ENCODE measurements at regions not wholly inside any gene's neighbourhood (a gene's known extent, or its start where the extent isn't known, plus 50 kb on each side); places are given as distances from the start of the nearest gene placed in this dataset.

DNA sequence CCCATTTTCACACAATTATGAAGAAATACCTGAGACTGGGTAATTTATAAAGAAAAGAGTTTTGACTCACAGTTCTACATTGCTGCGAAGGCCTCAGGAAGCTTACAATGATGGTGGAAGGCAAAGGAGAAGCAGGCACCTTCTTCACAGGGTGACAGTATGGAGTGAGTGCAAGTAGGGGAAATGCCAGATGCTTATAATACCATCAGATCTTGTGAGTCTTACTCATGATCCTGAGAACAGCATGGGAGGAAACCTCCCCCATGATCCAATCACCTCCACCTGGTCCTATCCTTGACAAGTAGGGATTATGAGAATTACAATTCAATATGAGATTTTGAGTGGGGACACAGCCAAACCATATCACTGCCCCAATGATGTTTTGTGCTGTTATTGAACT lies 189.3 kb upstream of the CRY1 start:
- no peak for DNase-seq (ENCODE audit: low read depth)

DNA sequence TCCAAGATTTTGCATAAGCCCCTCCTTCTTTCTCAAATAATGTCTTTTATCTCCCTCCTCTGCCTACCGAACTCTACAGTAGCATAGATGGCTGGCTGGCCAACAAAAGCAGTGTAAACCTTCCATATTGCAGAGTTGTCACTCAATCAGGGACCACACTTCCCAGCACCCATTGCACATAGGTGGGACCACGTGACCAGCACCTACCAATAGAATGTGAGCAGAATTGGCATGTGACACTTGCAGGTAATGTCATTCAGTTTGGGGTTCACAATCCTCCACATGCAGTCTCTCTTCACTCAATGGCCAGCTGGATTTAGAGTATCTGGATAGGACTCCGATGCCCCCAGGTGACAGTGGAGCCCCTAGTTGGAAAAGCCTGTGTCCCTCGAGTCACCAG lies 190.3 kb upstream of the CRY1 start:
- DNase-seq (ENCODE audit: low read depth): no peak

DNA sequence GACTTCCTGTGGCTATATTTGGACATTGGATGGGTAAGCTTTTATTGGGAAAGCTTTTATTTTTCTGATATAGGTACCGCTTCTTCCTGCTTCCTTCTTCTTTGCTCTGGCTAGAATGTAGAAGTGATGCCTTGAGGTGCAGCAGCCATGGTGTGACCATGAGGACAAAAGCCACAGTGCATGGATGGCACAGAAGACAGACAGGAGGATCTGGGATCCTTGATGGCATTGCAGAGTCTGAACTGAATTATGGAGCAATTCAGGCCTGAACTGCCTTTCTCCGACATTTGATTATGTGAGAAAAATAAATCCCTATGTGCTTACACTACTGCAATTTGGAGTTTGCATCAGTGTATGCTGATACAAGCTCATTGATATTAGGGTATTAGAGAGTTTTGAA lies 191.3 kb upstream of the CRY1 start:
- no peak for DNase-seq (ENCODE audit: low read depth)

DNA sequence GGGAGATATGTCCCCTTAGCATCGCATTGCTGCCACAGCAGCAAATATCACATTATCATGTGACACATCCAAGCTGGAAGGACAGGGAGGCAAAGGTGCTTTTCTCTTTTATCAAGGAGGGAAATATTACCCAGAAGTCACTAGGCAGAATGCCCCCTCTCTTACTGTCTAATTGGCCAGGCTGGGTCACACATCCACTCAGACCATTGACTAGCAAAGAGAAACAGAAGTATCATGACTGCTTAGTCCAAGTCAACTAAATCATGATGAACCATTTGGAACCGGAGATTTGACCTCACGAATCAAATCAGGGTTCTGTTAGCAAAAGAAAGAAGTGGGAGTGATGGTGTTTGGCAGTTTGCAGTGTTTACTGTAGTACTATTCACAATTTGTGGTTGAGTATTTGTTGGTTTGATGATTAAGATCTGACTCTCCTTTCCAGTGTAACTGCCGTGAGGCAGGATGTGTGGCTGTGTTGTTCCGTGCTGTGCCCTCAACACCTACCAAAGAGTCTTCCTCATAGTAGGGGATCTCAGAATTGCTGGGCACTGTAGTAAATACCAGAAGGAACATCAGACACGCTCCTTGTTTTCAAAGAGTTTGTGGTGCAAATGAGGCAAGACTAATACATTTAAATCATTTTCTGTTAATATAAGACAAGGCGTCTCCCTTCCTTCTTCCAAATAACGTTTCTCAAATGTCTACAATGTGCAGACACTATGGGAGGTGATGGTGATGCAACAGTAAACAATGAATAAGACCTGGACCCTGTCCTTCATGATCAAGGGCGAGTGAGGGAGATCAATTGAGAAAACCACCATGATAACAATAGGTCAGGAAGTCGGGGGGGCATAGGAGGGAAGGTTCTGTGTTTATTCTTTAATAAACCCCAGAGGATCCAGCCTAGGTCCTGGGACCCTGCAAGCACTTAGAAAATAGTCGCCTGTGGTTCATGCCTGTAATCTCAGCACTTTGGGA lies 194.4 kb upstream of the CRY1 start:
- no peak for DNase-seq (ENCODE audit: low read depth)

DNA sequence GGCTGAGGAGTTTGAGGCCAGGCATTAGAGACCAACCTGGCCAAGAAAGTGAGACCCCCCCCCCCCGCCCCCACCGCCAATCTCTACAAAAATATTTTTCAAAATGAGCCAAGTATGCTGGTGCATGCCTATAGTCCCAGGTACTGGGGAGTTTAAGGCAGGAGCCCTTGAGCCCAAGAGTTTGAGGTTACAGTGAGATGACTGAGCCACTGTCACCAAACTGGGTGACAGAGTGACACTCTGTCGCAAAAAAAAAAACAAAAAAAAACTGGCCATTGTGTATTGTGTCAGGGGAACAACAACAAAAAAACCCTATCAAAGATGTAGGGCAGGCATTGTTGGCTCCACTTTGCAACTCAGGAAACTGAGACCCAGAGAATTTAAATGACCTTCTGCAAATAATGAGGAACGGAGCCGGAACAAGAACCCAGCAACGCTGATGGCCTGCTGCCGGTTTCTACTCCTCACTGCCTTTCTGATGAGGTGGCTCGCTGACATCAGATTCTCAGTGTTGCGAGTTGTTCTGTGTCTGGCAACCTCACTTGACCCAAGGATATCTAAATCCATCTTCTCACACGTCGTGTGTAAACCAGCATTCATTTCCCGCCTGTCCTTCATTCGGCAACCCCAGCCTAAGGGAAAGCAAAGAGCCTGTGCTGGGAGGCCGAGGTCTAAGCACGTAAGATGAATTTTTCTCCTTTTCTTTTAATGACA lies 195.2 kb upstream of the CRY1 start:
- no peak for DNase-seq (ENCODE audit: low read depth)

DNA sequence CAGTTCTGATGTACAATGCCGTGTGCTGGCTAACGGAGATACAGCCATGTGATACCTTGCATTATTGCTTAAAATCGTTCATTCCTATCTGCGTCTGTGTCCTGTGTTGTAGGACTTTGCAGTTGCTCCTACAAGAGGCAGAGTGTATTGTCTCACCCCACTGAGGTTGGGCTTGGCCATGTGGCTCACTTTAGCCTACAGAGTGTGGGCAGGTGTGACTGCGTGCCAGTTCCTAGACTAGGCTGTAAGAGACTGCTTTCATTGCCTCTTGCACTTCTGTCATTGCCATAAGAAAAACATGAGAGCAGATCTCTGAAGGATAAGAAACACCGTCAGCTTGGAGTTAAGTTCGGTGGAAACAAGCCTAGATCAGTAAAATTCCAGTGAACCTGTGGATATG lies 197.7 kb upstream of the CRY1 start:
- no peak for DNase-seq (ENCODE audit: low read depth)

DNA sequence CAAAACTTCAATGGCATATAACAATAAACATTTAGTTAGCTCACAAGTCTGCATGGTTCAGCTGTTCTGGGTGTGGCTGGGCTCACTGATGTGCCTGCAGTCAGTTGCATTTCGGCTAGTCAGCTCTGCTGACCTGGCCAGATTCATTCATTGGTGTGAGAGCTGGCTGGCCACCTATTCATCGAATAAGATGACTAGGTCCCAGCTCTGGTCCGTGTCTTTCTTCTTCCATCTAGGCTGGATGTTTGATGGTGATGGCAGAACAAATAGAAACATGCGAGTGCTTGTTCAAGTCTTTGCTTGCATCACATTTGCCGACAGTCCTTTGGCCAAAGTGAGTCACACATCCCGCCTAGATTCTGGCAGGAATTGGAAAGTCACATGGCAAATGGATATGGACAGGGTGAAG lies 203.3 kb upstream of the CRY1 start:
- no peak for DNase-seq (ENCODE audit: low read depth)

DNA sequence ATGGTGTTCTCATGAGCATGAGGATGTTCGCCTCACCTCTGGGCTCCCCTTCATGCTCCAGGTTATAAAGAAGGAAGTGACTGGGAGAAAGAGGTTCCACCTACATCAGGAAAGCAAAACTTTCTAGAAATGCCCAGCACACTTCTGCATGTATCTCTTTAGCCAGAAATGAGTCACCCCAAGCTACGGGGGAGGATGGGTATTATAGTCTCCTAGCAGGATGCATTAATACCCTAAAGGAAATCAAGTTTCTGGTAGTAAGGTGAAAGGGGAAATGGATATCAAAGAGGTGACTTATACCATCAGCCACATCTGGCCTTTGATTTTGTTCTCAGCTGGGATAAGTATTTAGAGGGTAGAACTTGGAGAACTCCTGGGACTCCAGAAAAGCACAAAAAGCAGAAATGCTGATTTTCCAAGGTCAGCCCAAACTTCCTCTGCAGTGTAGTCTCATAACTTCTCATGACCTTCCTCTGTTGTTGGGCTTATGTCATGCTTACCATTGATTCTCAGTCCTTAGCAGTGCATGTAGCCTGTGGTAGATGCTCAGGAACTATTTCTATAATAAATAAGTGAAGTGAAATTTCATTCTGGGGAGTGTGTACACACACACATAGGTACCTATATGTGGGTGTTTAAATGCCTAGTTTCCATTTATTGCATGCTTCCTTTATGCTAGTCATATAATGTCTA lies 209.4 kb upstream of the CRY1 start:
- no peak for DNase-seq (ENCODE audit: low read depth)

DNA sequence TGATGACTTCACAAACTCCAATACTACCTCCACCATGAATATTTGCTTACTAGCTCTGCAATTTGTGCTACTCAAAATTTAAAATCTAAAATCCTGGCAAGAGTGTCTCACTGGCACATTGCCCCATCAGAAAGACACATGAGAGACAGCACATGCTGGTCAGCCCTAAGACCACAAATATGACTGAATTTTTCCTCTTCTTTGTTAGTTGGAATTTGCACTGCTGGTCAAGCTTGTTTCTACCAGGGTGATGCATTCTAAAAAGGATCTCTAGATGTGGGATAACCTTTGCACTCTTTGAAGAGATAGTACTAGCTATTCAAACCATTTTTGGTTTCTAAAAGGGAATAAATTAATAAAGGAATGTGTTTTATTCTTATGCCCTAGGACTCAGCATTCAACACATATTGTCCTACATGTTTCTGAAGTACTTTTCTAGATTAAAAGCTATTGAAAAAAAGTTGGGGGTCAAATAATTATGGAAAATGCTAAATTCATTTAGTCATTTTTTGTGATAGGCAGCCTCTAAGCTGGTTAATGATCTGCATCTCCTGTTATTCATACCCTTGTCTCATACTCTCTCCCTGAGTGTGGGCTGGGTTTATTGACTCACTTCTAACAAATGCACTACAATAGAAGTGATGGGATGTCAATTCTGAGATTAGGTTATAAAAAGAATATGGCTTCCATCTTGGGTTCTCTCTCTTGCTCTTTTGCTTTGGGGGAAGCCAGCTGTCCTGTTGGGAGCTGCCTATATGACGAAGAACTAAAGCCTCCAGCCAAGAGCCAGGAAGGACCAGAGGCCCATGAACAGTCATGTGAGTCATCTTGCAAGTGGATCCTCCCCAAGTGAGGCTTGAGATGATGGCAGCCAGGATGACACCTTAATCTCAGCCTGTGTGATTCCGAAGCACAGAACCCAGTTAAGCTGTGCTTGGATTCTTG lies 211.5 kb upstream of the CRY1 start:
- DNase-seq (ENCODE audit: low read depth): no peak

DNA sequence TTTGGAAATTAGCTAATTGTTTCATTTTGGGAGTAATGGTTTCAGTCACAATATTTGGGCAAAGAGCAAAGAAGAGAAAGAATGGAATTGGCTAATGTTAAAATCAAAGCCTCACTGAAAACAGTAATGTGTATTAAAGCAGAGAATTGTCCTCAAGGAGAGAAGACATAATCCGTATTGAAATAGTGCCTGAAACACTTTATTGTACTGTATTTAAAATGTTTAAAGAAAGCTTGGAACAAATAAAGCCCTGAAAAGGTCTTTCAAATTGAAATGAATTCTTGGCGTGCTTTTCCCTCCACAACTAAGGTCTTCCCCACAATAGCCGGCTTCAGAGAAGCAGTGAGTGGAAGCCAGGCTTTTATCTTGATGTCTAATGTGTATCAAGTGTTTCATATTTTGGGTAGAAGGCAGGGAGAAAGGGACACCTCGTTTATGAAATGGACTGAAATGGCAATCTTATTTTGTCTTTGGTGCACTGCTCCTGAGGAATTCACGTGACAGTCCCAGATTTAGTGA lies 212.9 kb upstream of the CRY1 start:
- no peak for DNase-seq (ENCODE audit: low read depth)

DNA sequence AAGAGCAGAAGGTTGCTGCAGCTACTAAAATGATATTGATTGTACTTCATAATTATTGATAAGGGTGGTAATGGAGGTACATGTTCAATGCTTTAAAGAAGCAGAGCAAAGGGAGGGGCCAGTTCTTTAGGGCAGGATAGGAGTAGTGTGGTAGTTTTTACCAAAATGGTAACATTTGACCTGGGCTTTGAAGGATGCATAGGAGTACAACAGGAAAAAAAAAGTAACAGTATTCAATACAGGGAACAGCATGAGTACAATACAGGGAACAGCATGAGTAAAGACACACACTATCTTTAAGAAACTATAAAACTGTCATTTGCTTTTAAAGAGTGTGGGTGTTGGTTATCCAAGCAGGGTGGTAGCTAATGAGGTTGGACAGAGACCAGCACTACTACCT lies 215.0 kb upstream of the CRY1 start:
- DNase-seq (ENCODE audit: low read depth): no peak

DNA sequence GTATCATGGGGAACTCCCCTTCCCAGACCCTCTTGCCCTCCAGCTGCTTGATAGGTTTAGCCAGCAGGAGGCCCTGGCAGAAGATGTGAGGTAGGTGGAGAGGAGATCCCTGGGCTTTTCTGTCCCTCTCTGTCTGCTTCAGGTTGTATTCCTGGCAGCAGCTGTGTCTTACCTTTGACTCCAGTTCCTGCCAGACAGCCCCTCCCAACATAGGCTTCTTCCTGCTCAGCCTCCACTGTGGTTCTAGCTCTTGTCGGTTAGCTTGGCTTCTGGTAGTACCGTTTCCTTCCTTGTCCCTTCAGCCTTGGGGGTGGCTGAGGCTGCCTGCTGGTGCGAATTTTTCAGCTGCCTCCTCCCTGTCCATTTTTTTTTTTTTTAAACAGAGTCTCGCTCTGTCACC lies 215.7 kb upstream of the CRY1 start:
- no peak for DNase-seq (ENCODE audit: low read depth)

DNA sequence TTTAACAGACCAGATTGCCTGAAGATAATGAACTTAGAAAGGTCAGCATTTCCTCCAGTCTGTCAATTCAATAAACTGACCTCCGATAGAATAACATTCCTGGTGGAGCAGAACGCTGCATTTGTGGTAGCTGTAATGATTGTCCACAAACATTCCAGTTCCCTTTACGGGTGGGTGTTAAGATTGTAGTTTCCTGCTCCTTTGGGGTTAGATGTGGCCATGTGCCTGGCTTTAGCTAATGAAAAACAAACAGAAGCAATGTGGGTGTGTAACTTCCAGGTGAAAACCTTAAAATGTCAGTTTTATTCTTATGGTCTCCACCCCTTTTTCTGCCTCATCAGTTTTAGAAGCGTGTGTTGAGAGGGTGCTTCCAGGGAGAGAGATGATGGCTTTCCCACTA lies 217.3 kb upstream of the CRY1 start:
- no peak for DNase-seq (ENCODE audit: low read depth)

DNA sequence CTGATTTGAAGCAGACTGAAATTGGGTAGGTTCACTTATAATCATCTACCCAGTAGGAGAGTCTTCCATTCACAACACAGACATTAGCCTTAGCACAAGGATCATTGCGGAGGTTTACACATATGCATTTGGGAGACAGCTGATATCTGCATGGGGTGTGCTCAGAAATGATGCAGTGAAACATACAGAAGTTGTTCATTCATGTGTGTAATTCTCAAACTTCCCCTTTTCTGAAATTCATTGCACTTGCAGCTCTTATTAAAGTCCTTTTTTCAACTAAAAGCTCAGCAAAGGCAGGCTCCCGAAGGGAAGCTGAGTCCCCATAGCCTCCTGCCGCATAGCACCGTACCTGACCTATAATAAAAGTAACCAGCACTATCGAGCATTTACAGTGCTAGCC lies 218.3 kb upstream of the CRY1 start:
- DNase-seq (ENCODE audit: low read depth): no peak

DNA sequence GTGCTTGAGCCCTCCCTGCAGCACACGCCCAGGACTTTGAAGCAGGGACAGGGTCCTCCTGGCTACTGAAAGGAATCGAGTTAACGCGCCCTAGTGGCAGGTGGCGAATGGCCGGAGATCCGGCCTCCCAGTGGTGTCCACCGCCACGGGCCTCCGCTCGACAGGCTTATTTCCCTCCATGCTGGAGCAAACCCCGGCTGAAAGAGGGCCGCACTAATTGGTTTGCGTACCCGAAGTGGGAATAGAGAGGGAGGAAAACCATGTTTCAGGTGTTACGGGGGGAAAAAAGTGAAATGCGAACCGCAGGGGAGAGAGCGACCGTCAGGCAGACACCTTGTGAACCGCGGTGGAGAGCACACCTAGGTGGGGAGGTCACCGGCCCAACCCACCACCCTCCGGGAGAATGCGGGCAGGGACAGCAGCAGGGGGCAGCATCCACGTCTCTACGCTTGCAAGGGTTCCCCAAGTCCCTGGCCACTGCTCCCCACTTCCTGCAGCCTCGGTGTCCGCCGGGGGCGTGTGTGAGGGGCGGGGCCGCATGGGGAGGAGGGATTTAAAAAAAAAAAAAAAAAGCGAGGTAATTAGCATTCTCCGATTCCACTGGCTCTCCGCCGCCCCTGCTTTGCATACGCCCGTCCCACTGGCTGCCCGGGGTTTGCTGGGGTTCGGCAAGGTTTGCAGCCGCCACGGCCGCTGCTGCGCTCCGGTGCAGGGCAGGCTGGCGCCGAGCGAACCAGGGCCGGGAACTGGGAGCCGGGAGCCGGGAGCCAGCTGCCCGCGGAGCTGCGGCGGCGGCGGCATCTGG lies 224.6 kb upstream of the CRY1 start:
- DNase-seq (ENCODE audit: low read depth): no peak

DNA sequence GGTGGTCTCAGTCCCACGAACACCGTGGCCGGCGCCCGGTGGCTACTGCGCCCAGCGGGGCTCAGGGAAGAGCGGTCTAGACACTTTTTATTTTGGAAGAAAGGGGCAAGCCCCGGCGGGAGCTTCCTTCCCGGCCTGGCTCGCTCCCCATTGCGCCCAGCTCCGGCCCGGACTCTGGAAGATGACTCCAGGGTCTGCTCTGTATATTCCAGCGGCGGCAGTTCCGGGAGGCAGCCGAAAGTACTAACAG lies 225.1 kb upstream of the CRY1 start:
- DNase-seq (ENCODE audit: low read depth): no peak

DNA sequence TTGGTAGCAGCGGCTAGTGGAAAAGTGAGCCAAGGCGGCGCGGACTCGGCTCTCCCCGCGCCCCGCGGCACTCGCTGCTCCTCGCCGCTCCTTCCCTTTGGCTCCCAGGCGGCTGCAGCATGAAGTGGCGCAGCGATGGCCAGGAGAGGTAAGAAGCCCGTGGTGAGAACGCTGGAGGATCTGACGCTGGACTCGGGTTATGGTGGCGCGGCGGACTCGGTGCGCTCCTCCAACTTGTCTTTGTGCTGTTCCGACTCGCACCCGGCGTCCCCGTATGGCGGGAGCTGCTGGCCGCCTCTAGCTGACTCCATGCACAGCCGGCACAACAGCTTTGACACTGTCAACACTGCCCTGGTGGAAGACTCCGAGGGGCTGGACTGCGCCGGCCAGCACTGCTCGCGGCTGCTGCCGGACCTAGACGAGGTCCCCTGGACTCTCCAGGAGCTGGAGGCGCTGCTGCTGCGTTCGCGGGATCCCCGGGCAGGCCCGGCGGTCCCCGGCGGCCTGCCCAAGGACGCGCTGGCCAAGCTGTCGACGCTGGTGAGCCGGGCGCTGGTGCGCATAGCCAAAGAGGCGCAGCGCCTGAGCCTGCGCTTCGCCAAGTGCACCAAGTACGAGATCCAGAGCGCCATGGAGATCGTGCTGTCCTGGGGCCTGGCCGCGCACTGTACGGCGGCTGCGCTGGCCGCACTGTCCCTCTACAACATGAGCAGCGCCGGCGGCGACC lies 225.6 kb upstream of the CRY1 start:
- DNase-seq (ENCODE audit: low read depth): no peak

DNA sequence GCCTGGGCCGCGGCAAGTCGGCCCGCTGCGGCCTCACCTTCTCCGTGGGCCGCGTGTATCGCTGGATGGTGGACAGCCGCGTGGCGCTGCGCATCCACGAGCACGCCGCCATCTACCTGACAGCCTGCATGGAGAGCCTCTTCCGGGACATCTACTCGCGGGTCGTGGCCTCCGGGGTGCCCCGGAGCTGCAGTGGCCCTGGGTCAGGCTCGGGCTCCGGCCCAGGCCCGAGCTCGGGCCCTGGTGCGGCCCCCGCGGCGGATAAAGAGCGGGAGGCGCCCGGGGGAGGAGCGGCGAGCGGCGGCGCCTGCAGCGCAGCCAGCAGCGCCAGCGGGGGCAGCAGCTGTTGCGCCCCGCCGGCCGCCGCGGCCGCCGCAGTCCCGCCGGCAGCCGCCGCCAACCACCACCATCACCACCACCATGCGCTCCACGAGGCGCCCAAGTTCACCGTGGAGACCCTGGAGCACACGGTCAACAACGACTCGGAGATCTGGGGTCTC lies 226.2 kb upstream of the CRY1 start:
- no peak for DNase-seq (ENCODE audit: low read depth)

DNA sequence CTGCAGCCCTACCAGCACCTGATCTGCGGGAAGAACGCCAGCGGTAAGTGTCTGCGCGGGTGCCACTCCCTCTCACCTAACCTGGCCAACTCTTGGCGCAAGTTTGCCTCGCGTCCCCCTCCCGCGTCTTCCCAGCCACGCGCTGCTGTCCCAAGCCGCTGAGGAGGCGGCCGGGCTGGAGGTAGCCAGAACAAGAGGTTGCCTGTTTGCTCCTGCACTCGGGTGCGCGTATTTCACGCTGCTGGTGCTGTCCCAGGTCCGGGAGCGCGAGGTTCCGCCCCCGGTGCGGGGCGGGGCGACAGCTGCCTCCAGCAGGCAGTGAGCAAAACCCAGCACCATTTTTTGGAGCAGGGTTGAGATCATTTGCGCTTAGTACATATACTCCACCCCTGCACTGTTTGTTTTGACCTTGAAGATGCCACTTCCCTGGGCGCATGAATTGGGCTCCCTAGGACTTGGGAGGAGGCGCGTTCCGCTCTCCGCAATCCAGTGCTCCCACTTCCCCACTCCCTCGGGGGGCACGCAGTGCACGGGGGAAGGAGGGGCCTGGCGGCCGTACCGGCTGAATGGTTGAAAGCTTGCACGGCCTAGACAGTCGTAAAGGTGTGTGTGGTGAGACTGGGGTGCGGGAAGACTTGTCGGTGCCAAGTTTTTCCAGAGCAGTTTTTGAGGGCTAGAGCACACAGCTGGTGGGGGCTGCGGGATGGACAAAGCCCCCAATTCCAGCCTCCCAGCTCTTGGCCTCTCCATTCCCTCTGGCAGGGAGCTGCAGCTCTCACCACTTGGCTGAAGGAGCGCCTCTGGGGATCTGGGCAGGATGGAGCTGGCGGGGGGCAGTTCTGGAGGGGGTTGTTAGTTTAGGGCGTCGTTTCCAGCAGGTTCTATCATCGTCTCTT lies 226.9 kb upstream of the CRY1 start:
- no peak for DNase-seq (ENCODE audit: low read depth)

Data from CMK (cell line).